Natural killer cell treated with Interleukin-12 subunit alpha and Interleukin-12 subunit beta and Interleukin-15 and Interleukin-18, amount 100 ng/mL, for 72 hours (primary cell): ENCODE measurements at regions not wholly inside any gene's neighbourhood (a gene's known extent, or its start where the extent isn't known, plus 50 kb on each side); places are given as distances from the start of the nearest gene placed in this dataset.
A peak's percentile ranks its signal among the peaks of the same experiment; 100 is the strongest.
"Not testable (repeated sequence)": the region's sequence is repeated elsewhere in the genome, so short reads cannot be mapped to it uniquely, and the experiment has no call there.

Source experiments
- ATAC-seq, 2 donors: fragments of 150-1000 bp; cut with Tn5 transposase in 1 of 2; sonication (Bioruptor Pico), chemical (Tn5 transposase) in 1 of 2; 2 replicates each; pipeline ENCODE4 v1.10.0; 2021
- DNase-seq: peaks from one replicate; pipeline ENCODE4 v3.0.0; 2022; ENCODE audit warnings: low spot score
- H3K27ac Mint-ChIP-seq, 2 donors: 1 replicate in 1 of 2; 2 replicates in 1 of 2; pipeline ENCODE4 v1.8.0; 2022; ENCODE audit warnings: mixed read lengths in 2 of 2, mild to moderate bottlenecking in 1 of 2, moderate library complexity in 1 of 2
- H3K27me3 Mint-ChIP-seq, 2 donors: 1 replicate in 1 of 2; 2 replicates in 1 of 2; pipeline ENCODE4 v1.8.0; 2022; ENCODE audit warnings: mixed read lengths in 2 of 2
- H3K36me3 Mint-ChIP-seq: one replicate; pipeline ENCODE4 v1.8.0; 2022; ENCODE audit warnings: mixed read lengths
- H3K4me1 Mint-ChIP-seq, 2 donors: 1 replicate in 1 of 2; 2 replicates in 1 of 2; pipeline ENCODE4 v1.8.0; 2022; ENCODE audit warnings: low read depth in 2 of 2, mixed read lengths in 2 of 2, mild to moderate bottlenecking in 1 of 2
- H3K4me3 Mint-ChIP-seq: one replicate; pipeline ENCODE4 v1.8.0; 2022; ENCODE audit warnings: mixed read lengths
- H3K9me3 Mint-ChIP-seq: 2 replicates; pipeline ENCODE4 v1.8.0; 2022; ENCODE audit warnings: mixed read lengths

GRCh38 chr6:134406311-134406710 lies 88.4 kb upstream of the SGK1 start:
- DNase-seq (no peak), ATAC-seq (no peak)
- Mint-ChIP-seq H3K27me3 (peaks cover 6 to 7% of the 10 kb centered on the region in 2 donors), H3K4me1 (peaks cover 4 to 5% of the 10 kb centered on the region in 2 donors), H3K9me3 (no peaks in the 10 kb centered on the region), H3K27ac (no peak overlapping the region), H3K36me3 (no peaks in the 10 kb centered on the region), H3K4me3 (no peak overlapping the region)

GRCh38 chr6:134405386-134406087 lies 87.6 kb upstream of the SGK1 start:
- H3K4me1 Mint-ChIP-seq, result peaks cover 4 to 5% of the 10 kb centered on the region in 2 donors
- ATAC-seq, result no peak

GRCh38 chr6:134403312-134403711 lies 85.4 kb upstream of the SGK1 start:
- not testable (repeated sequence) for H3K27me3 Mint-ChIP-seq, ATAC-seq, H3K4me1 Mint-ChIP-seq, H3K27ac Mint-ChIP-seq, H3K4me3 Mint-ChIP-seq, H3K9me3 Mint-ChIP-seq, DNase-seq, H3K36me3 Mint-ChIP-seq

More at GRCh38 chr6:134405386-134406087, 87.6 kb upstream of the SGK1 start:
- Mint-ChIP-seq H3K9me3 (no peaks in the 10 kb centered on the region), H3K4me3 (no peak overlapping the region), H3K36me3 (no peaks in the 10 kb centered on the region), H3K27ac (no peak overlapping the region), H3K27me3 (peaks cover 6 to 7% of the 10 kb centered on the region in 2 donors)
- DNase-seq, result no peak

- H3K27ac Mint-ChIP-seq, result peak overlapping the region in 1 of 2 donors; percentile 20
- DNase-seq (no peak), ATAC-seq (no peak)
- H3K4me3 Mint-ChIP-seq, result no peak overlapping the region
- H3K4me1 Mint-ChIP-seq, result peaks cover 4 to 8% of the 10 kb centered on the region in 2 donors
- no peaks in the 10 kb centered on the region for H3K36me3 Mint-ChIP-seq
- H3K27me3 Mint-ChIP-seq, result peaks cover 7 to 9% of the 10 kb centered on the region in 2 donors
- no peaks in the 10 kb centered on the region for H3K9me3 Mint-ChIP-seq
Observed at GRCh38 chr6:134402372-134402984, 84.6 kb upstream of the SGK1 start.

- H3K36me3 Mint-ChIP-seq, result no peaks in the 10 kb centered on the region
- peaks cover 4 to 8% of the 10 kb centered on the region in 2 donors for H3K4me1 Mint-ChIP-seq
- H3K4me3 Mint-ChIP-seq, result no peak overlapping the region
- no peak for ATAC-seq
- no peaks in the 10 kb centered on the region for H3K9me3 Mint-ChIP-seq
- H3K27me3 Mint-ChIP-seq, result peaks cover 7 to 16% of the 10 kb centered on the region in 2 donors
- no peak for DNase-seq
- H3K27ac Mint-ChIP-seq, result no peak overlapping the region
Observed at GRCh38 chr6:134400941-134401340, 83.0 kb upstream of the SGK1 start.

- Mint-ChIP-seq H3K4me3 (no peak overlapping the region), H3K27ac (peak overlapping the region in 1 of 2 donors; percentile 34), H3K27me3 (peaks cover 7 to 16% of the 10 kb centered on the region in 2 donors), H3K36me3 (no peaks in the 10 kb centered on the region), H3K9me3 (no peaks in the 10 kb centered on the region), H3K4me1 (peaks cover 4 to 8% of the 10 kb centered on the region in 2 donors)
- ATAC-seq, result peak; percentile 43 to 67
- no peak for DNase-seq
Observed at GRCh38 chr6:134398453-134398852, 80.5 kb upstream of the SGK1 start.

GRCh38 chr6:134397676-134398075 lies 79.8 kb upstream of the SGK1 start:
- Mint-ChIP-seq H3K4me1 (peaks cover 4 to 8% of the 10 kb centered on the region in 2 donors), H3K4me3 (no peak overlapping the region), H3K27me3 (peaks cover 4 to 16% of the 10 kb centered on the region in 2 donors), H3K36me3 (no peaks in the 10 kb centered on the region), H3K27ac (peak overlapping the region in 1 of 2 donors; percentile 34), H3K9me3 (no peaks in the 10 kb centered on the region)
- no peak for ATAC-seq
- DNase-seq, result no peak

- Mint-ChIP-seq H3K27me3 (peaks cover 0 to 10% of the 10 kb centered on the region in 2 donors), H3K27ac (peak overlapping the region in 1 of 2 donors; percentile 57), H3K36me3 (no peaks in the 10 kb centered on the region), H3K4me1 (peaks cover 0 to 3% of the 10 kb centered on the region in 2 donors), H3K9me3 (no peaks in the 10 kb centered on the region), H3K4me3 (no peak overlapping the region)
- ATAC-seq, result no peak
- DNase-seq, result no peak
Observed at GRCh38 chr6:134394905-134395304, 77.0 kb upstream of the SGK1 start.

- DNase-seq (no peak), ATAC-seq (no peak)
- Mint-ChIP-seq H3K36me3 (no peaks in the 10 kb centered on the region), H3K9me3 (no peaks in the 10 kb centered on the region), H3K4me1 (peaks cover 0 to 3% of the 10 kb centered on the region in 2 donors), H3K27ac (peak overlapping the region in 1 of 2 donors; percentile 57), H3K27me3 (peaks cover 0 to 10% of the 10 kb centered on the region in 2 donors), H3K4me3 (no peak overlapping the region)
Observed at GRCh38 chr6:134394208-134394607, 76.3 kb upstream of the SGK1 start.

- DNase-seq, result no peak
- Mint-ChIP-seq H3K27me3 (no peaks in the 10 kb centered on the region), H3K9me3 (no peaks in the 10 kb centered on the region), H3K4me1 (no peaks in the 10 kb centered on the region), H3K36me3 (no peaks in the 10 kb centered on the region), H3K4me3 (no peak overlapping the region), H3K27ac (no peak overlapping the region)
- no peak for ATAC-seq
Observed at GRCh38 chr6:134391205-134391604, 73.3 kb upstream of the SGK1 start.

- Mint-ChIP-seq H3K27ac (no peak overlapping the region), H3K27me3 (peaks cover 0 to 8% of the 10 kb centered on the region in 2 donors), H3K4me1 (no peaks in the 10 kb centered on the region), H3K36me3 (no peaks in the 10 kb centered on the region), H3K9me3 (no peaks in the 10 kb centered on the region), H3K4me3 (no peak overlapping the region)
- no peak for ATAC-seq
- DNase-seq, result no peak
Observed at GRCh38 chr6:134389658-134390057, 71.7 kb upstream of the SGK1 start.

- Mint-ChIP-seq H3K9me3 (no peaks in the 10 kb centered on the region), H3K36me3 (no peaks in the 10 kb centered on the region), H3K27me3 (peaks cover 0 to 8% of the 10 kb centered on the region in 2 donors), H3K27ac (no peak overlapping the region), H3K4me3 (no peak overlapping the region), H3K4me1 (no peaks in the 10 kb centered on the region)
- DNase-seq (no peak), ATAC-seq (no peak)
Observed at GRCh38 chr6:134389129-134389528, 71.2 kb upstream of the SGK1 start.

GRCh38 chr6:134386482-134386881 lies 68.6 kb upstream of the SGK1 start:
- not testable (repeated sequence) for H3K4me1 Mint-ChIP-seq, H3K27ac Mint-ChIP-seq, DNase-seq, H3K36me3 Mint-ChIP-seq, H3K4me3 Mint-ChIP-seq, ATAC-seq, H3K9me3 Mint-ChIP-seq, H3K27me3 Mint-ChIP-seq

GRCh38 chr6:134381959-134382358 lies 64.0 kb upstream of the SGK1 start:
- Mint-ChIP-seq H3K36me3 (no peaks in the 10 kb centered on the region), H3K4me3 (no peak overlapping the region), H3K27me3 (peaks cover 0 to 8% of the 10 kb centered on the region in 2 donors), H3K4me1 (peaks cover 0 to 11% of the 10 kb centered on the region in 2 donors), H3K27ac (no peak overlapping the region), H3K9me3 (no peaks in the 10 kb centered on the region)
- no peak for DNase-seq
- ATAC-seq, result no peak
